Liver (tissue), 8 donors: ENCODE measurements at regions not wholly inside any gene's neighbourhood (a gene's known extent, or its start where the extent isn't known, plus 50 kb on each side); places are given as distances from the start of the nearest gene placed in this dataset.

Source experiments
- DNase-seq: peaks from one replicate; pipeline ENCODE4 v3.0.0-alpha.2; 2017; ENCODE audit warnings: low spot score
- H3K27ac ChIP-seq, 2 donors: one replicate each; pipeline ENCODE4 v1.7.0; 2013; ENCODE audit warnings: inconsistent platforms in 2 of 2, low read length in 2 of 2, control low read depth in 1 of 2, low read depth in 1 of 2, mild to moderate bottlenecking in 1 of 2
- H3K27me3 ChIP-seq, 4 donors: one replicate each; pipeline versions ENCODE4 v1.6.1 to v1.7.0; 2013; ENCODE audit warnings: low read length in 3 of 4, inconsistent platforms in 1 of 4, mild to moderate bottlenecking in 1 of 4, moderate library complexity in 1 of 4; ENCODE audit not compliant: control insufficient read depth in 4 of 4, insufficient read depth in 4 of 4
- H3K36me3 ChIP-seq, 4 donors: one replicate each; pipeline versions ENCODE4 v1.6.1 to v1.7.0; 2013; ENCODE audit warnings: low read length in 3 of 4, mild to moderate bottlenecking in 3 of 4, low read depth in 1 of 4, moderate library complexity in 1 of 4; ENCODE audit not compliant: control insufficient read depth in 4 of 4, insufficient read depth in 3 of 4
- H3K4me1 ChIP-seq, 4 donors: one replicate each; pipeline versions ENCODE4 v1.6.1 to v1.7.0; 2013; ENCODE audit warnings: low read length in 3 of 4, mild to moderate bottlenecking in 3 of 4, moderate library complexity in 1 of 4; ENCODE audit not compliant: control insufficient read depth in 4 of 4, insufficient read depth in 4 of 4
- H3K4me3 ChIP-seq, 3 donors: one replicate each; pipeline versions ENCODE4 v1.6.1 to v1.7.0; 2013; ENCODE audit warnings: low read length in 3 of 3, control low read depth in 1 of 3, low read depth in 1 of 3, mild to moderate bottlenecking in 1 of 3
- H3K9ac ChIP-seq, 2 donors: one replicate each; pipeline ENCODE4 v1.7.0; 2013; ENCODE audit warnings: low read length in 2 of 2, mild to moderate bottlenecking in 2 of 2, moderate library complexity in 2 of 2, control low read depth in 1 of 2, low read depth in 1 of 2
- H3K9me3 ChIP-seq, 4 donors: one replicate each; pipeline versions ENCODE4 v1.6.1 to v1.7.0; 2013; ENCODE audit warnings: low read length in 3 of 4; ENCODE audit not compliant: control insufficient read depth in 4 of 4
- ATF3 ChIP-seq: IDR thresholded peaks from 2 replicates; pipeline ENCODE4 v1.6.1; 2016; ENCODE audit warnings: antibody characterized with exemption
- CTCF ChIP-seq: fragments of 150-350 bp; IDR thresholded peaks from 2 replicates; pipeline ENCODE4 v1.5.1; 2017; ENCODE audit warnings: improper control_type of control experiment, low read depth, low read length; ENCODE audit not compliant: missing input control
- EGR1 ChIP-seq, 2 donors: IDR thresholded peaks; 2 replicates each; pipeline ENCODE4 v1.6.1; 2016 to 2018; ENCODE audit warnings: antibody characterized with exemption in 2 of 2, low read depth in 2 of 2
- FOXA1 ChIP-seq: IDR thresholded peaks from 2 replicates; pipeline ENCODE4 v1.6.1; 2016; ENCODE audit warnings: antibody characterized with exemption
- FOXA2 ChIP-seq: IDR thresholded peaks from 2 replicates; pipeline ENCODE4 v1.6.1; 2016; ENCODE audit warnings: antibody characterized with exemption
- GABPA ChIP-seq, 2 donors: IDR thresholded peaks in 1 of 2; conservative IDR thresholded peaks in 1 of 2; 2 replicates each; pipeline ENCODE4 v1.6.1; 2016; ENCODE audit warnings: antibody characterized with exemption in 2 of 2, mild to moderate bottlenecking in 1 of 2, moderate library complexity in 1 of 2
- HNF4A ChIP-seq, 2 donors: conservative IDR thresholded peaks; 2 replicates each; pipeline ENCODE4 v1.6.1; 2016; ENCODE audit warnings: antibody characterized with exemption in 2 of 2, mild to moderate bottlenecking in 2 of 2
- HNF4G ChIP-seq: IDR thresholded peaks from 2 replicates; pipeline ENCODE4 v1.6.1; 2016; ENCODE audit warnings: antibody characterized with exemption
- JUND ChIP-seq, 2 donors: IDR thresholded peaks; 2 replicates each; pipeline ENCODE4 v1.6.1; 2016; ENCODE audit warnings: antibody characterized with exemption in 2 of 2
- MAX ChIP-seq: IDR thresholded peaks from 2 replicates; pipeline ENCODE4 v1.6.1; 2016; ENCODE audit warnings: antibody characterized with exemption
- NR2F2 ChIP-seq: IDR thresholded peaks from 2 replicates; pipeline ENCODE4 v1.6.1; 2016; ENCODE audit warnings: antibody characterized with exemption
- RAD21 ChIP-seq, 2 donors: IDR thresholded peaks; 2 replicates each; pipeline ENCODE4 v1.6.1; 2016; ENCODE audit warnings: antibody characterized with exemption in 2 of 2, mild to moderate bottlenecking in 2 of 2
- REST ChIP-seq: IDR thresholded peaks from 2 replicates; pipeline ENCODE4 v1.6.1; 2016; ENCODE audit warnings: antibody characterized with exemption, mild to moderate bottlenecking
- RXRA ChIP-seq, 2 donors: IDR thresholded peaks; 2 replicates each; pipeline ENCODE4 v1.6.1; 2017 to 2018; ENCODE audit warnings: antibody characterized with exemption in 2 of 2, mild to moderate bottlenecking in 1 of 2
- SP1 ChIP-seq: IDR thresholded peaks from 2 replicates; pipeline ENCODE4 v1.6.1; 2018; ENCODE audit warnings: antibody characterized with exemption, mild to moderate bottlenecking
- TAF1 ChIP-seq: conservative IDR thresholded peaks from 2 replicates; pipeline ENCODE4 v1.6.1; 2016; ENCODE audit warnings: antibody characterized with exemption, mild to moderate bottlenecking
- YY1 ChIP-seq: IDR thresholded peaks from 2 replicates; pipeline ENCODE4 v1.6.1; 2016; ENCODE audit warnings: antibody characterized with exemption, mild to moderate bottlenecking
- ZBTB33 ChIP-seq: IDR thresholded peaks from 2 replicates; pipeline ENCODE4 v1.6.1; 2016; ENCODE audit warnings: antibody characterized with exemption
- WGBS: extraction: QIAGEN DNeasy Blood & Tissue Kit; methylation state at CpG from one replicate; pipeline ENCODE4 v1.1.7; 2013; 5-methylcytosine and 5-hydroxymethylcytosine counted together
- donor health status: healthy.
- donor health status: healthy.
- donor health status: healthy.
- donor health status: healthy.
- donor health status: healthy.

GRCh38 chr3:16079519-16079918 is 95.0 kb upstream of the GALNT15 start:
- Histone ChIP-seq H3K27me3 (no peaks in the 10 kb centered on the region), H3K36me3 (no peaks in the 10 kb centered on the region), H3K27ac (no peak overlapping the region), H3K9ac (no peak overlapping the region), H3K9me3 (peaks cover 0 to 7% (median 0%) of the 10 kb centered on the region in 4 donors), H3K4me3 (no peak overlapping the region), H3K4me1 (no peaks in the 10 kb centered on the region)
- 89% methylated on average over 2 of the region's 2 CpGs for WGBS
- no peak for DNase-seq
- TF ChIP-seq HNF4A (conservative IDR thresholded peaks at IDR 0.05) (no peak), FOXA2 (no peak), GABPA (IDR thresholded peaks at IDR 0.05 in 1 of 2, conservative IDR thresholded peaks at IDR 0.05 in 1 of 2) (no peak), EGR1 (IDR thresholded peaks at IDR 0.05; ENCODE audit: low read depth in 2 of 2) (no peak), YY1 (no peak), HNF4G (no peak), JUND (IDR thresholded peaks at IDR 0.05) (no peak), ATF3 (no peak), REST (no peak), NR2F2 (no peak), RAD21 (IDR thresholded peaks at IDR 0.05) (no peak), RXRA (IDR thresholded peaks at IDR 0.05) (no peak), TAF1 (no peak), ZBTB33 (no peak), CTCF (no peak), SP1 (no peak), FOXA1 (no peak), MAX (no peak)
